ENCODE measurements at regions not wholly inside any gene's neighbourhood (a gene's known extent, or its start where the extent isn't known, plus 50 kb on each side); places are given as distances from the start of the nearest gene placed in this dataset.

- Mint-ChIP-seq H3K27ac (no peak overlapping the region), H3K4me1 (ENCODE audit: low read depth) (no peaks in the 10 kb centered on the region), H3K27me3 (ENCODE audit: insufficient read depth) (no peaks in the 10 kb centered on the region), H3K4me3 (no peak overlapping the region), H3K36me3 (ENCODE audit: low read depth) (peaks cover 3% of the 10 kb centered on the region), H3K9me3 (peaks cover 34% of the 10 kb centered on the region)
- DNase-seq = no peak
- TF ChIP-seq CTCF (IDR thresholded peaks at IDR 0.05) = no peak
Measured at GRCh38 chr13:102993348-102993747, 72.9 kb downstream of the SLC10A2 start.

- no peak for DNase-seq
- H3K4me1 Mint-ChIP-seq (ENCODE audit: low read depth) = no peaks in the 10 kb centered on the region
- H3K27me3 Mint-ChIP-seq (ENCODE audit: insufficient read depth) = no peaks in the 10 kb centered on the region
- peaks cover 6% of the 10 kb centered on the region; the same call in 1 of the 2 replicates for H3K36me3 Mint-ChIP-seq (ENCODE audit: low read depth)
- peaks cover 29% of the 10 kb centered on the region for H3K9me3 Mint-ChIP-seq
- no peak overlapping the region for H3K4me3 Mint-ChIP-seq
- H3K27ac Mint-ChIP-seq = no peak overlapping the region
- TF ChIP-seq CTCF (IDR thresholded peaks at IDR 0.05) = no peak
Measured at GRCh38 chr13:102984210-102984609, 82.0 kb downstream of the SLC10A2 start.

GRCh38 chr13:102983496-102983895, 82.7 kb downstream of the SLC10A2 start:
- no peaks in the 10 kb centered on the region for H3K4me1 Mint-ChIP-seq (ENCODE audit: low read depth)
- no peaks in the 10 kb centered on the region for H3K27me3 Mint-ChIP-seq (ENCODE audit: insufficient read depth)
- TF ChIP-seq CTCF (IDR thresholded peaks at IDR 0.05) = no peak
- no peak for DNase-seq
- H3K27ac Mint-ChIP-seq = no peak overlapping the region
- no peak overlapping the region for H3K4me3 Mint-ChIP-seq
- H3K36me3 Mint-ChIP-seq (ENCODE audit: low read depth) = peaks cover 4% of the 10 kb centered on the region; the same call in 1 of the 2 replicates
- peaks cover 25% of the 10 kb centered on the region for H3K9me3 Mint-ChIP-seq

GRCh38 chr13:102980331-102980982, 85.8 kb downstream of the SLC10A2 start:
- DNase-seq = no peak
- Mint-ChIP-seq H3K4me3 (no peak overlapping the region), H3K27me3 (ENCODE audit: insufficient read depth) (peaks cover 1% of the 10 kb centered on the region; the same call in 1 of the 2 replicates), H3K4me1 (ENCODE audit: low read depth) (no peaks in the 10 kb centered on the region), H3K27ac (no peak overlapping the region), H3K36me3 (ENCODE audit: low read depth) (no peaks in the 10 kb centered on the region), H3K9me3 (peaks cover 4% of the 10 kb centered on the region; the same call in 1 of the 2 replicates)
- no peak for TF ChIP-seq CTCF (IDR thresholded peaks at IDR 0.05)

- TF ChIP-seq CTCF (IDR thresholded peaks at IDR 0.05) = no peak
- H3K27ac Mint-ChIP-seq = no peak overlapping the region
- H3K36me3 Mint-ChIP-seq (ENCODE audit: low read depth) = no peaks in the 10 kb centered on the region
- DNase-seq = no peak
- peaks cover 5% of the 10 kb centered on the region for H3K27me3 Mint-ChIP-seq (ENCODE audit: insufficient read depth)
- H3K4me1 Mint-ChIP-seq (ENCODE audit: low read depth) = no peaks in the 10 kb centered on the region
- H3K4me3 Mint-ChIP-seq = peak overlapping the region; percentile 63
- H3K9me3 Mint-ChIP-seq = peaks cover 4% of the 10 kb centered on the region; the same call in 1 of the 2 replicates
Measured at GRCh38 chr13:102978168-102978567, 88.0 kb downstream of the SLC10A2 start.
